H1 (cell line): ENCODE measurements at regions not wholly inside any gene's neighbourhood (a gene's known extent, or its start where the extent isn't known, plus 50 kb on each side); places are given as distances from the start of the nearest gene placed in this dataset.

ENCODE experiments used
- EGR1 ChIP-seq: IDR thresholded peaks from 2 replicates; pipeline ENCODE4 v1.6.1; 2011; ENCODE audit warnings: low read depth, low read length, borderline replicate concordance
- EZH2 ChIP-seq: fragments of 200-600 bp; sonication (generic); IDR thresholded peaks from 2 replicates; pipeline ENCODE4 v1.7.1; 2012; ENCODE audit warnings: low read depth, mild to moderate bottlenecking, moderate library complexity, low read length, inconsistent platforms; ENCODE audit not compliant: severe bottlenecking
- FOSL1 ChIP-seq: IDR thresholded peaks from 2 replicates; pipeline ENCODE4 v1.6.1; 2011; ENCODE audit warnings: mild to moderate bottlenecking, low read depth, low read length, moderate library complexity; ENCODE audit not compliant: insufficient read depth
- TCF12 ChIP-seq: IDR thresholded peaks from 2 replicates; pipeline ENCODE4 v1.6.1; 2011; ENCODE audit warnings: low read depth, mild to moderate bottlenecking, low read length
- ZNF274 ChIP-seq: IDR thresholded peaks from 2 replicates; pipeline ENCODE4 v1.7.0; 2012; ENCODE audit warnings: low read length, borderline replicate concordance; ENCODE audit errors: extremely low read depth

DNA sequence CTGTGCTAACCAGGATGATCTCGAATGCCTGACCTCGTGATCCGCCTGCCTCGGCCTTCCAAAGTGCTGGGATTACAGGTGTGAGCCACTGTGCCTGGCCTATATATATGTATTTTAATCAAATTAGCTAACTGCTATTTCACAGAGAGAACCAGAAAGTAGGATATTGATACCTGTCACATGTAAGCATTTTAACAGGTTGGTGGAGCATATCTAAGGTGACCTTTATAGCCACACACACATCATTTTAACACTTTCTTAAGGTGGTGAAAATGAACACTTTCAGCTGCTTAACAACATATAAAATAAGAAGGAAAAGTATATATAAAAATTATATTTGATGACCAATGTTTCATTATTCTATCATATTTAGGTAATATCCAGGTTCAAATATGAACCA, 57.0 kb upstream of the ATF7IP start:
- no peak for TF ChIP-seq EGR1
- TF ChIP-seq FOSL1 = no peak
- no peak for TF ChIP-seq TCF12
- TF ChIP-seq EZH2 = no peak
- no peak for TF ChIP-seq ZNF274
